ENCODE measurements at regions not wholly inside any gene's neighbourhood (a gene's known extent, or its start where the extent isn't known, plus 50 kb on each side); places are given as distances from the start of the nearest gene placed in this dataset.

GRCh38 chr22:48888466-48889208 lies 939.0 kb downstream of the BRD1 start:
- TF ChIP-seq, protein P1, sequence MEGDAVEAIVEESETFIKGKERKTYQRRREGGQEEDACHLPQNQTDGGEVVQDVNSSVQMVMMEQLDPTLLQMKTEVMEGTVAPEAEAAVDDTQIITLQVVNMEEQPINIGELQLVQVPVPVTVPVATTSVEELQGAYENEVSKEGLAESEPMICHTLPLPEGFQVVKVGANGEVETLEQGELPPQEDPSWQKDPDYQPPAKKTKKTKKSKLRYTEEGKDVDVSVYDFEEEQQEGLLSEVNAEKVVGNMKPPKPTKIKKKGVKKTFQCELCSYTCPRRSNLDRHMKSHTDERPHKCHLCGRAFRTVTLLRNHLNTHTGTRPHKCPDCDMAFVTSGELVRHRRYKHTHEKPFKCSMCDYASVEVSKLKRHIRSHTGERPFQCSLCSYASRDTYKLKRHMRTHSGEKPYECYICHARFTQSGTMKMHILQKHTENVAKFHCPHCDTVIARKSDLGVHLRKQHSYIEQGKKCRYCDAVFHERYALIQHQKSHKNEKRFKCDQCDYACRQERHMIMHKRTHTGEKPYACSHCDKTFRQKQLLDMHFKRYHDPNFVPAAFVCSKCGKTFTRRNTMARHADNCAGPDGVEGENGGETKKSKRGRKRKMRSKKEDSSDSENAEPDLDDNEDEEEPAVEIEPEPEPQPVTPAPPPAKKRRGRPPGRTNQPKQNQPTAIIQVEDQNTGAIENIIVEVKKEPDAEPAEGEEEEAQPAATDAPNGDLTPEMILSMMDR (IDR thresholded peaks at IDR 0.05): no peak
- TF ChIP-seq ZFX (IDR thresholded peaks at IDR 0.05; ENCODE audit: borderline replicate concordance): no peak
